ENCODE measurements at regions not wholly inside any gene's neighbourhood (a gene's known extent, or its start where the extent isn't known, plus 50 kb on each side); places are given as distances from the start of the nearest gene placed in this dataset.

GRCh38 chr6:167553736-167554119, 228.8 kb downstream of the TTLL2 start:
- POLR2A ChIA-PET = no interaction called here
- CTCF ChIA-PET = no interaction called here
- TF ChIP-seq, protein P1, sequence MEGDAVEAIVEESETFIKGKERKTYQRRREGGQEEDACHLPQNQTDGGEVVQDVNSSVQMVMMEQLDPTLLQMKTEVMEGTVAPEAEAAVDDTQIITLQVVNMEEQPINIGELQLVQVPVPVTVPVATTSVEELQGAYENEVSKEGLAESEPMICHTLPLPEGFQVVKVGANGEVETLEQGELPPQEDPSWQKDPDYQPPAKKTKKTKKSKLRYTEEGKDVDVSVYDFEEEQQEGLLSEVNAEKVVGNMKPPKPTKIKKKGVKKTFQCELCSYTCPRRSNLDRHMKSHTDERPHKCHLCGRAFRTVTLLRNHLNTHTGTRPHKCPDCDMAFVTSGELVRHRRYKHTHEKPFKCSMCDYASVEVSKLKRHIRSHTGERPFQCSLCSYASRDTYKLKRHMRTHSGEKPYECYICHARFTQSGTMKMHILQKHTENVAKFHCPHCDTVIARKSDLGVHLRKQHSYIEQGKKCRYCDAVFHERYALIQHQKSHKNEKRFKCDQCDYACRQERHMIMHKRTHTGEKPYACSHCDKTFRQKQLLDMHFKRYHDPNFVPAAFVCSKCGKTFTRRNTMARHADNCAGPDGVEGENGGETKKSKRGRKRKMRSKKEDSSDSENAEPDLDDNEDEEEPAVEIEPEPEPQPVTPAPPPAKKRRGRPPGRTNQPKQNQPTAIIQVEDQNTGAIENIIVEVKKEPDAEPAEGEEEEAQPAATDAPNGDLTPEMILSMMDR (IDR thresholded peaks at IDR 0.05; ENCODE audit: insufficient read depth, low read length, missing control alignments) = no peak
- no peak for DNase-seq (ENCODE audit: low read depth, low spot score)
- H3K4me3 ChIP-seq (ENCODE audit: low read depth, low read length) = no peak overlapping the region

- no peak overlapping the region for H3K4me3 ChIP-seq (ENCODE audit: low read depth, low read length)
- TF ChIP-seq, protein P1 (IDR thresholded peaks at IDR 0.05; ENCODE audit: insufficient read depth, low read length, missing control alignments) = no peak
- CTCF ChIA-PET = no interaction called here
- no peak for DNase-seq (ENCODE audit: low read depth, low spot score)
- POLR2A ChIA-PET = no interaction called here
These were observed 230.0 kb downstream of the TTLL2 start for GRCh38 chr6:167554854-167555253.

DNA sequence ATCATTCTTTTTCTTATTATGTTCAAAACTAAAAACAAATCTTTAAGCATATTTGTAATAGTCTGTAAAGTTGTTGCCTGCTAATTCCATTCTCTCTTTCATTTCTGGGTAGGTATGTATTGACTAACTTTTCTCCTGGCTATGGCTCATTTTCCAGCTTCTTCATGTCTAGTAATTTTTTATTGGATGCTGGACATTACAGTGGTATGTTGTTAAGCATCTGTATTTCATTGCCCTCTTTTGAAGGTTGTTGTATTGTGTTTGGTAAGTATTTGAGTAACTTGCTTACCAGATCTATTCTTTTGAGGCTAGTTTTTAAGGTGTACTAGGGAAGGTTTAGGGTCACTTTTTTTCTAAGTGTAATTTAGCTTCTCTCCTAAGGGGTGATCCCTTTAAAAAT, 230.9 kb downstream of the TTLL2 start:
- TF ChIP-seq, protein P1 (IDR thresholded peaks at IDR 0.05; ENCODE audit: insufficient read depth, low read length, missing control alignments) = no peak
- no peak overlapping the region for H3K4me3 ChIP-seq (ENCODE audit: low read depth, low read length)
- DNase-seq (ENCODE audit: low read depth, low spot score) = no peak
- CTCF ChIA-PET = no interaction called here
- POLR2A ChIA-PET = no interaction called here

- H3K4me3 ChIP-seq (ENCODE audit: low read depth, low read length) = no peak overlapping the region
- DNase-seq (ENCODE audit: low read depth, low spot score) = no peak
- CTCF ChIA-PET = no interaction called here
- TF ChIP-seq, protein P1 (IDR thresholded peaks at IDR 0.05; ENCODE audit: insufficient read depth, low read length, missing control alignments) = no peak
- POLR2A ChIA-PET = no interaction called here
These were observed 232.8 kb downstream of the TTLL2 start for GRCh38 chr6:167557675-167558074.

DNA sequence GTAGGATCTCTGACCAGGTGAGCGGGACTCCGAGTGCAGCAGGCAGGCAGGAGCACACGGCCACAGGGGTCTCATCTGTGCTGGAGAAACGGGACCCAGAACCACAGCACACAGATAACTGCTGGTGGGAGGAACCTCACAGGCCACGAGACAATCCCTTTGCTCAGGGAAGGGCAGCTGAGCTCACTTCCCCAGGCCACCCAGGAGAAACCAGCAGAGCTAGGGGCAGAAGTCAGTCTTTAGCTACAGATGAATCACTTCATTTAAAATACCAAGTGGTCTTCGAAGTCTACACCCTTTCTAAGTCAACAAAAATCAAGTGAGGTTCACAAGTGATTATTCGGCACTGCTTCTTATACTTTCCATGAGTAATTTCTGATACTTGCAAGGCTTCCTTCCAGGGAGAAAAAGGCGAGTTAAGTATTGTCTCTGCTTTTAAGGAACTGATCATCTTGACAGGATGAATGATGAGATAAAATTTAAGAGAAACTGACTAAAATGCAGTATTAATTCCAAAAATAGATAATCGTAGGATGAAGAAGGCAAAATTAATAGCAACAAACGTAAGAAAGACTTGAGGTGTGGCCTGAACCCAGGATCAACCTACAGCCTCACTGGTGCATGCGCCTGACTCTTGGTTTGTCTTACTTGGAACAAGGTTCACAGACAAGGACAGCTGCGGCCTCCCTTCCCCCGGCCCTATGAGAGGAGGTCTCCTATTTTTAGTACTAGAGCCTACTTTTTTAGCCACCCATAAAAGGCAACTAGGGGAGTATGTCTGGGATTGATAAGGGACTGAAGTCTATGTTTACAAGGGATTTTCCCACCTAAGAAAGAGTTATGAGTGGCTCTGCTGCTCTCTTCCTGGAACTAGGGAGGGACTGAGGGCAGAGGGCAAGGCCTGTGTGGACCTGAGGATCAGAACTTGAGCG, 233.6 kb downstream of the TTLL2 start:
- ChIA-PET POLR2A (no interaction called here), CTCF (no interaction called here)
- DNase-seq (ENCODE audit: low read depth, low spot score) = no peak
- H3K4me3 ChIP-seq (ENCODE audit: low read depth, low read length) = no peak overlapping the region
- TF ChIP-seq, protein P1 (IDR thresholded peaks at IDR 0.05; ENCODE audit: insufficient read depth, low read length, missing control alignments) = no peak

DNA sequence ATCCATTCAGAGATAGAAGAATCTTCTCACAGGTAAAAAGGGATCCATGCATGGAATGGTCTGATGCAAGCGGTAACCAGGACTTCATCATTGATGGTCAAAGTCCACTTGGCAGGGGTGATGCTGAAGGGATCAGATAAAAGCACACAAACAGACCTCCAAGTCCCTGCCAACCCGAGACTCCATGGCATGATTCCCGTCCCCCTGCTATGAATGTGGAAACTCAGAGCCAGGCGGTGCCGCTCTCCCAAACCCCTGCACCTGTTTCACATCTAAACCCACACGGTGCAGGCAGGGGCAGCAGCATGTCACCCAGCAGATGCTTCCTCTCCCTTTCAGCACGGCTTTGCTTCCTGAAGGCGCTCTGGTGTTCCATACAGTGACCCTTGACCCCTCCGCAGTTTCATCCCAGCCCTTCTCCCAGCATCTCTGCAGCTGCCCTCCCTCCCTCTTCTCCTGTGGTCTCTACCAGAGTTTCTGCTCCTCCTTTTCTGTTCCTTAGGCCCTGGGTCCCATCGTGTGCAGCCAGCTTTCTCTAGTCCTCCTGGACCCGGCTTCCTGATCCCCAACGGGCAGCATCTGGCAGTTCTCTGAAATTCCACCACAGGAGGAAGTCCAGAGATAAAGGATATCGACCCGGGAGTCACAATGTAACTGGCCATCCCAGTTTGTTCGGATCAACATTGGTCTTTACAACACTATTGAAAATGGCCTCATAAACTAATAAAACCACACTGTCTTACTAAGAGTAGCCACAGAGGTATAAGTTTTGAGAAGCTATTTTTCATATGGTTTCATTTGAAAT, 235.0 kb downstream of the TTLL2 start:
- no peak overlapping the region for H3K4me3 ChIP-seq (ENCODE audit: low read depth, low read length)
- TF ChIP-seq, protein P1 (IDR thresholded peaks at IDR 0.05; ENCODE audit: insufficient read depth, low read length, missing control alignments) = no peak
- no peak for DNase-seq (ENCODE audit: low read depth, low spot score)
- ChIA-PET POLR2A (no interaction called here), CTCF (no interaction called here)

Data from AG04449 (cell line).